Transverse colon (tissue), 4 donors: ENCODE measurements at regions not wholly inside any gene's neighbourhood (a gene's known extent, or its start where the extent isn't known, plus 50 kb on each side); places are given as distances from the start of the nearest gene placed in this dataset.
A peak's percentile ranks its signal among the peaks of the same experiment; 100 is the strongest.

Experiments used
- DNase-seq: peaks from one replicate; pipeline ENCODE4 v3.0.0-alpha.2; 2019
- H3K27ac ChIP-seq, 4 donors: fragments of 200-600 bp; sonication (generic); 2 replicates each; pipeline ENCODE4 v1.5.1; 2016 to 2018; ENCODE audit warnings: inconsistent platforms in 4 of 4
- H3K27me3 ChIP-seq: fragments of 200-600 bp; sonication (generic); 2 replicates; pipeline ENCODE4 v1.5.1; 2017; ENCODE audit warnings: inconsistent platforms
- H3K36me3 ChIP-seq, 4 donors: fragments of 200-600 bp; sonication (generic); 2 replicates each; pipeline ENCODE4 v1.5.1; 2017 to 2019; ENCODE audit warnings: inconsistent platforms in 4 of 4
- H3K4me1 ChIP-seq, 4 donors: fragments of 200-600 bp; sonication (generic); 2 replicates each; pipeline ENCODE4 v1.5.1; 2017 to 2020; ENCODE audit warnings: inconsistent platforms in 4 of 4
- H3K4me3 ChIP-seq, 4 donors: fragments of 200-600 bp; sonication (generic); 1 replicate in 1 of 4; 2 replicates in 3 of 4; pipeline versions ENCODE4 v1.5.1 to v1.6.1; 2017 to 2019; ENCODE audit warnings: inconsistent platforms in 4 of 4
- H3K9me3 ChIP-seq, 2 donors: fragments of 200-600 bp; sonication (generic); 2 replicates each; pipeline ENCODE4 v1.5.1; 2017 to 2019; ENCODE audit warnings: inconsistent platforms in 2 of 2
- CTCF ChIP-seq, 5 experiments: fragments of 200-600 bp in 3 of 5; fragments of 450-650 bp in 2 of 5; sonication (generic) in 3 of 5; IDR thresholded peaks; 1 replicate in 2 of 5; 2 replicates in 3 of 5; pipeline ENCODE4 v1.5.1; 2016 to 2017; ENCODE audit warnings: antibody characterized with exemption in 5 of 5, inconsistent platforms in 3 of 5, mild to moderate bottlenecking in 2 of 5, moderate library complexity in 1 of 5
- EP300 ChIP-seq: sonication (generic); formaldehyde crosslinking; IDR thresholded peaks from one replicate; pipeline ENCODE4 v1.6.1; 2017; ENCODE audit warnings: antibody characterized with exemption, low read depth
- POLR2A ChIP-seq: fragments of 450-650 bp; IDR thresholded peaks from one replicate; pipeline ENCODE4 v1.6.1; 2016; ENCODE audit warnings: antibody characterized with exemption, mild to moderate bottlenecking, moderate library complexity
- POLR2AphosphoS5 ChIP-seq, 3 donors: sonication (generic); formaldehyde crosslinking; IDR thresholded peaks; one replicate each; pipeline ENCODE4 v1.6.1; 2016; ENCODE audit warnings: antibody characterized with exemption in 3 of 3
- WGBS, 2 donors: methylation state at CpG; one replicate each; pipeline ENCODE4 v1.1.5; 2018; ENCODE audit warnings: low coverage in 1 of 2; 5-methylcytosine and 5-hydroxymethylcytosine counted together
- in situ Hi-C, 4 donors: fragments of 200-750 bp; cut with MboI; loops; one replicate each; pipeline versions ENCODE4 v1.15.0 to v1.15.1; 2017; ENCODE audit warnings: low sequenced_read_pairs in 3 of 4, low pct_ligation_motif_present in 1 of 4, low pct_unique_long_range_greater_than_20kb in 1 of 4
- intact Hi-C: fragments of 100-400 bp; cut with DNase I; formaldehyde crosslinking; loops from one replicate; pipeline ENCODE4 v1.15.1; 2023; ENCODE audit warnings: low total_unique reads

GRCh38 chr4:124401606-124402005 lies 310.9 kb downstream of the ANKRD50 start:
- WGBS, 2 donors = 68 to 76% methylated on average over 3 of the region's 3 CpGs
- Histone ChIP-seq H3K4me1 (no peaks in the 10 kb centered on the region), H3K4me3 (no peak overlapping the region), H3K27me3 (no peaks in the 10 kb centered on the region), H3K9me3 (no peaks in the 10 kb centered on the region), H3K27ac (no peak overlapping the region), H3K36me3 (no peaks in the 10 kb centered on the region)
- TF ChIP-seq CTCF (IDR thresholded peaks at IDR 0.05) = no peak
- TF ChIP-seq POLR2A = no peak
- no peak for TF ChIP-seq EP300
- no peak for TF ChIP-seq POLR2AphosphoS5 (IDR thresholded peaks at IDR 0.05)
- intact Hi-C loops = no loop called here
- in situ Hi-C loops = no loop called here
- no peak for DNase-seq

- TF ChIP-seq EP300 (no peak), POLR2A (no peak), CTCF (IDR thresholded peaks at IDR 0.05) (no peak), POLR2AphosphoS5 (IDR thresholded peaks at IDR 0.05) (no peak)
- Histone ChIP-seq H3K4me1 (no peaks in the 10 kb centered on the region), H3K36me3 (no peaks in the 10 kb centered on the region), H3K4me3 (no peak overlapping the region), H3K27me3 (no peaks in the 10 kb centered on the region), H3K27ac (no peak overlapping the region), H3K9me3 (no peaks in the 10 kb centered on the region)
- 58 to 60% methylated on average over 3 to 4 of the region's 4 CpGs for WGBS, 2 donors
- in situ Hi-C loops (no loop called here), intact Hi-C loops (no loop called here)
- no peak for DNase-seq
These were observed 303.5 kb downstream of the ANKRD50 start for GRCh38 chr4:124409044-124409443.

- 71 to 84% methylated on average over 1 to 2 of the region's 2 CpGs for WGBS, 2 donors
- no peaks in the 10 kb centered on the region for H3K36me3 ChIP-seq
- TF ChIP-seq POLR2AphosphoS5 (IDR thresholded peaks at IDR 0.05) (no peak), CTCF (IDR thresholded peaks at IDR 0.05) (no peak), EP300 (no peak), POLR2A (no peak)
- H3K27ac ChIP-seq = peak overlapping the region in 1 of 4 donors; percentile 42
- no peaks in the 10 kb centered on the region for H3K4me1 ChIP-seq
- DNase-seq = no peak
- no peak overlapping the region for H3K4me3 ChIP-seq
- in situ Hi-C loops = no loop called here
- intact Hi-C loops = no loop called here
- H3K9me3 ChIP-seq = no peaks in the 10 kb centered on the region
- no peaks in the 10 kb centered on the region for H3K27me3 ChIP-seq
These were observed 298.1 kb downstream of the ANKRD50 start for GRCh38 chr4:124414276-124415040.

- Histone ChIP-seq H3K27me3 (no peaks in the 10 kb centered on the region), H3K4me1 (no peaks in the 10 kb centered on the region), H3K9me3 (no peaks in the 10 kb centered on the region), H3K4me3 (no peak overlapping the region), H3K27ac (peak overlapping the region in 2 of 4 donors; percentile 29 to 42), H3K36me3 (no peaks in the 10 kb centered on the region)
- no peak for DNase-seq
- 76 to 77% methylated on average over 6 of the region's 6 CpGs for WGBS, 2 donors
- TF ChIP-seq CTCF (IDR thresholded peaks at IDR 0.05) (no peak), POLR2A (no peak), EP300 (no peak), POLR2AphosphoS5 (IDR thresholded peaks at IDR 0.05) (no peak)
- in situ Hi-C loops = no loop called here
- intact Hi-C loops = no loop called here
These were observed 297.4 kb downstream of the ANKRD50 start for GRCh38 chr4:124415146-124415545.
